OCI-LY3 (cell line): ENCODE measurements at regions not wholly inside any gene's neighbourhood (a gene's known extent, or its start where the extent isn't known, plus 50 kb on each side); places are given as distances from the start of the nearest gene placed in this dataset.
A peak's percentile ranks its signal among the peaks of the same experiment; 100 is the strongest.
"Not testable (repeated sequence)": the region's sequence is repeated elsewhere in the genome, so short reads cannot be mapped to it uniquely, and the experiment has no call there.

Source experiments
- H2AFZ ChIP-seq: fragments of 200-600, 300-600 bp; shearing (Covaris generic); 2 replicates; pipeline ENCODE4 v1.6.0; 2014; ENCODE audit warnings: antibody characterized with exemption, low read depth, low read length
- H3K27ac ChIP-seq: fragments of 200-600, 300-600 bp; sonication (generic); 2 replicates; pipeline ENCODE4 v1.5.1; 2014; ENCODE audit warnings: mild to moderate bottlenecking, low read length, moderate library complexity, mixed read lengths
- H3K27me3 ChIP-seq: fragments of 200-600, 300-600 bp; sonication (generic); 2 replicates; pipeline ENCODE4 v1.6.1; 2014; ENCODE audit warnings: low read depth, low read length, mixed read lengths
- H3K36me3 ChIP-seq: fragments of 200-600, 300-600 bp; sonication (generic); replicated peaks from 2 replicates; pipeline ENCODE3; 2014; ENCODE audit warnings: low read depth, low read length, mixed read lengths
- H3K4me1 ChIP-seq: fragments of 300-600, 200-600 bp; sonication (generic); 2 replicates; pipeline ENCODE4 v1.6.1; 2014; ENCODE audit warnings: low read length, mixed read lengths
- H3K4me2 ChIP-seq: fragments of 200-600, 300-600 bp; sonication (generic); 2 replicates; pipeline ENCODE4 v1.6.1; 2014; ENCODE audit warnings: low read length, mixed read lengths
- H3K4me3 ChIP-seq: fragments of 300-600, 200-600 bp; sonication (generic); 2 replicates; pipeline ENCODE4 v1.5.1; 2014; ENCODE audit warnings: antibody characterized with exemption, mild to moderate bottlenecking, low read length, moderate library complexity
- H3K79me2 ChIP-seq: fragments of 300-600, 200-600 bp; shearing (Covaris generic); 2 replicates; pipeline ENCODE4 v1.6.1; 2014; ENCODE audit warnings: mild to moderate bottlenecking, low read length, mixed read lengths
- H3K9ac ChIP-seq: fragments of 300-600, 200-600 bp; shearing (Covaris generic); 2 replicates; pipeline ENCODE4 v1.6.0; 2014; ENCODE audit warnings: mild to moderate bottlenecking, low read length, moderate library complexity
- H3K9me3 ChIP-seq: fragments of 200-600, 300-600 bp; shearing (Covaris generic); 2 replicates; pipeline ENCODE4 v1.6.1; 2014; ENCODE audit warnings: low read length, mixed read lengths; ENCODE audit not compliant: insufficient read depth
- H4K20me1 ChIP-seq: fragments of 200-600, 300-600 bp; sonication (generic); 2 replicates; pipeline ENCODE4 v1.6.1; 2016; ENCODE audit warnings: low read length, mixed read lengths; ENCODE audit not compliant: insufficient read depth
- EZH2phosphoT487 ChIP-seq: fragments of 200-600 bp; shearing (Covaris generic); IDR thresholded peaks from 2 replicates; pipeline ENCODE4 v1.6.1; 2018; ENCODE audit warnings: antibody characterized with exemption, mixed run types, low read depth
- TF ChIP-seq, protein P1 (sequence below): fragments of 200-600, 300-600 bp; sonication (generic); IDR thresholded peaks from 2 replicates; pipeline ENCODE4 v1.5.1; 2014; ENCODE audit warnings: antibody characterized with exemption, low read length, low read depth

DNA sequence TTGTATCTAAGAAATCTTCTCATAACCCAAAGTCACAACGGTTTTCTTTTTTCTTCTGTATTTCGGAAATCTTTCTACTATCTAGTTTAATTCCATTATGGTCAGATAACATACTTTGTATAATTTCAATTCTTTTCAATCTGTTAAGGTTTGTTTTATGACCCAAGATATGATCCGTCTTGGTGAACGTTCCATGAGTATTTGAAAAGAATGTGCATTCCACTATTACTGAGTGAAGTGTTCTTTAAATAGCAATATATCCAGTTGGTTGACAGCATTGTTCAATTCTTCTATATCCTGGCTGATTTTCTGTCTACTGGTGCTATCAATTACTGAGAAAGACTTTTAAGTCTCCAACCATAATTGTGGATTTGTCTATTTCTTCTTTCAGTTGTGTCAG is 414.5 kb downstream of the TNS1 start:
- Histone ChIP-seq H2AFZ (no peak overlapping the region), H3K79me2 (no peaks in the 10 kb centered on the region), H4K20me1 (no peaks in the 10 kb centered on the region), H3K4me3 (no peak overlapping the region), H3K4me1 (peaks cover 1% of the 10 kb centered on the region), H3K27ac (no peak overlapping the region), H3K27me3 (no peaks in the 10 kb centered on the region), H3K9ac (no peak overlapping the region), H3K36me3 (no peaks in the 10 kb centered on the region), H3K4me2 (no peak overlapping the region), H3K9me3 (no peaks in the 10 kb centered on the region)
- TF ChIP-seq, protein P1, sequence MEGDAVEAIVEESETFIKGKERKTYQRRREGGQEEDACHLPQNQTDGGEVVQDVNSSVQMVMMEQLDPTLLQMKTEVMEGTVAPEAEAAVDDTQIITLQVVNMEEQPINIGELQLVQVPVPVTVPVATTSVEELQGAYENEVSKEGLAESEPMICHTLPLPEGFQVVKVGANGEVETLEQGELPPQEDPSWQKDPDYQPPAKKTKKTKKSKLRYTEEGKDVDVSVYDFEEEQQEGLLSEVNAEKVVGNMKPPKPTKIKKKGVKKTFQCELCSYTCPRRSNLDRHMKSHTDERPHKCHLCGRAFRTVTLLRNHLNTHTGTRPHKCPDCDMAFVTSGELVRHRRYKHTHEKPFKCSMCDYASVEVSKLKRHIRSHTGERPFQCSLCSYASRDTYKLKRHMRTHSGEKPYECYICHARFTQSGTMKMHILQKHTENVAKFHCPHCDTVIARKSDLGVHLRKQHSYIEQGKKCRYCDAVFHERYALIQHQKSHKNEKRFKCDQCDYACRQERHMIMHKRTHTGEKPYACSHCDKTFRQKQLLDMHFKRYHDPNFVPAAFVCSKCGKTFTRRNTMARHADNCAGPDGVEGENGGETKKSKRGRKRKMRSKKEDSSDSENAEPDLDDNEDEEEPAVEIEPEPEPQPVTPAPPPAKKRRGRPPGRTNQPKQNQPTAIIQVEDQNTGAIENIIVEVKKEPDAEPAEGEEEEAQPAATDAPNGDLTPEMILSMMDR = no peak

DNA sequence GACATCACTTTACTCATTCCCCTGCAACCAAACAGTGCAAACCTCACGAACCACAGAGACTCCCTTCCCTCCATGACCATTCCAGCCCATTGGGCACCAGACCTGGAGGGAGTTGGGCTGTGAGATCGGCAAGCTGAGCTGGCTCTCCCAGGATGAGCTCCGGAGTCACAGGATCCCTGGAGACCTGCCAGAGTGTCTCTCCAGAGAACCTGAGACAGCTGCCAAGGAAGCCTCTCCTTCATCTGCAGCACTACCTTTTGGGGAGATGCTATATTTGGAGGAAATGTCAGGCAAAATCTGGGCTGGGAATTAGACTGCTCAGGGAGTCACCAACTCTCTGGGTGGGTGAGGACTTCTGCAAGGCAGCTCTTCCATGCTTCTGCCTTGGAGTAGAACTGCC is 417.4 kb downstream of the TNS1 start:
- H3K4me2 ChIP-seq = no peak overlapping the region
- H4K20me1 ChIP-seq = no peaks in the 10 kb centered on the region
- H3K9ac ChIP-seq = no peak overlapping the region
- peaks cover 5% of the 10 kb centered on the region for H3K36me3 ChIP-seq
- peaks cover 6% of the 10 kb centered on the region for H3K4me1 ChIP-seq
- H3K9me3 ChIP-seq = no peaks in the 10 kb centered on the region
- H3K79me2 ChIP-seq = no peaks in the 10 kb centered on the region
- TF ChIP-seq EZH2phosphoT487 = no peak
- TF ChIP-seq, protein P1 = no peak
- no peak overlapping the region for H3K4me3 ChIP-seq
- H3K27ac ChIP-seq = no peak overlapping the region
- no peaks in the 10 kb centered on the region for H3K27me3 ChIP-seq
- H2AFZ ChIP-seq = no peak overlapping the region

DNA sequence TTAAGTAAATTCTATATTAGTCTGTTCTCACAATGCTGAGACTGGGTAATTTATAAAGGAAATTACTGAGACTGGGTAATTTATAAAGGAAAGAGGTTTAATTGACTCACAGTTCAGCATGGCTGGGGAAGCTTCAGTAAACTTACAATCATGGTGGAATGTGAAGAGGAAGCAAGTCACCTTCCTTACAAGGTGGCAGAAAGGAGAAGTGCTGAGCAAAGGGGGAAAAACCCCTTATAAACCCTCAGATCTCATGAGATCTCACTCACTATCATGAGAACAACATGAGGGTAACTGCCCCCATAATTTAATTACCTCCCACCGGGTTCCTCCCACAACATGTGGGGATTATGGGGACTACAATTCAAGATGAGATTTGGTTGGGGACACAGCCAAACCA is 422.4 kb downstream of the TNS1 start:
- not testable (repeated sequence) for H3K79me2 ChIP-seq, H4K20me1 ChIP-seq, H2AFZ ChIP-seq, H3K9me3 ChIP-seq, H3K27me3 ChIP-seq, H3K4me3 ChIP-seq, H3K36me3 ChIP-seq, H3K9ac ChIP-seq
- peak overlapping the region; percentile 1; the same call in 1 of the 2 replicates for H3K4me2 ChIP-seq
- H3K4me1 ChIP-seq = peaks cover 11% of the 10 kb centered on the region
- peak overlapping the region; percentile 41; the same call in 1 of the 2 replicates for H3K27ac ChIP-seq

DNA sequence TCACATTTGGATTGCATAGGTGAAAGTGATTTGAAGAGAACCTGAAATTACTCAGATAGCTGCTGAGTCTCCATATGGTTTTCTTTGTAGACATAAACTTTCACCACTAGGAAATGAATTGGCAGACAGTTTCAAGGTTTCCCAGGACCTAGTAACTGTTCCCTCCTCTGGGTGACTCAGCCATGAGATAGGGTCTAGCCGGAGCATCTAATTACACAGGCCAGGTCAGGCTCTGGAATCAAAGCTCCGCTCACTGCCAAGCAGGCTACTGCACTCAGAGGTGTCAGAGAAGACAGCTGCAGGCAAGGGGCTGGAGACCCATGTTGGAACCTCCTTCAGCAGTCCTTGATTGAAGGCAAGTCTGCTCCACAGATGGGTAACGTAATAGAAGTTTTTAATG is 429.2 kb downstream of the TNS1 start:
- H3K4me3 ChIP-seq = no peak overlapping the region
- no peak overlapping the region for H3K9ac ChIP-seq
- TF ChIP-seq EZH2phosphoT487 = no peak
- TF ChIP-seq, protein P1 = no peak
- no peaks in the 10 kb centered on the region for H3K9me3 ChIP-seq
- no peak overlapping the region for H3K27ac ChIP-seq
- H2AFZ ChIP-seq = no peak overlapping the region
- no peaks in the 10 kb centered on the region for H3K36me3 ChIP-seq
- H4K20me1 ChIP-seq = no peaks in the 10 kb centered on the region
- no peaks in the 10 kb centered on the region for H3K79me2 ChIP-seq
- H3K4me2 ChIP-seq = no peak overlapping the region
- H3K27me3 ChIP-seq = no peaks in the 10 kb centered on the region
- no peaks in the 10 kb centered on the region for H3K4me1 ChIP-seq

DNA sequence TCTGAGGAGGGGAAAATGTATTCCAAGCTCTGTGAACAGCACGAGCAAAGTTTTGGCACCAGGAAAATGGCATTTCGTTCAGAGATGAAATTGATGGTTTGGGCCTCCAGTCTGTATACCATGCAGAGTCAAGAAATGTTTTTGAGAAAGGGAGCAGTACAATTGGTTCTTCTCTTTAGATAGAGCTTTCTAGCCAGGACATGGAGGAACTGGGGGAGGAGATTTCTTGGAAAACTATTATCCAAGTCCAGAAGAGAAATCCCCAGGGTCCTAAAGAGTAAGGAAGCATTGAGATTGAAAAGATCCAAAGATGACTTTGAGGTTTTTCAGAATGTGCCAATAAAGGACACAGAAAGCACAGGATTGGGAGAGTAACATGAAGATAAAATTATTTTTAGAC is 432.4 kb downstream of the TNS1 start:
- Histone ChIP-seq H4K20me1 (no peaks in the 10 kb centered on the region), H3K27ac (no peak overlapping the region), H2AFZ (no peak overlapping the region), H3K27me3 (no peaks in the 10 kb centered on the region), H3K4me2 (no peak overlapping the region), H3K9ac (no peak overlapping the region), H3K4me1 (no peaks in the 10 kb centered on the region), H3K9me3 (no peaks in the 10 kb centered on the region), H3K4me3 (no peak overlapping the region), H3K36me3 (no peaks in the 10 kb centered on the region), H3K79me2 (no peaks in the 10 kb centered on the region)
- TF ChIP-seq, protein P1 = no peak
- no peak for TF ChIP-seq EZH2phosphoT487
